Mesendoderm (in vitro differentiated cells): ENCODE measurements at regions not wholly inside any gene's neighbourhood (a gene's known extent, or its start where the extent isn't known, plus 50 kb on each side); places are given as distances from the start of the nearest gene placed in this dataset.

Experiments used
- DNase-seq: peaks from one replicate; pipeline ENCODE4 v3.0.0; 2013
- H2AK5ac ChIP-seq: 2 replicates; pipeline ENCODE4 v1.6.1; 2013; ENCODE audit warnings: low read length, inconsistent platforms
- H2BK120ac ChIP-seq: 2 replicates; pipeline ENCODE4 v1.6.1; 2013; ENCODE audit warnings: low read depth, mild to moderate bottlenecking, low read length, moderate library complexity, mixed read lengths
- H2BK15ac ChIP-seq: replicated peaks from 2 replicates; pipeline ENCODE4 v1.6.1; 2013; ENCODE audit warnings: low read depth, mild to moderate bottlenecking, moderate library complexity
- H2BK5ac ChIP-seq: 2 replicates; pipeline ENCODE4 v1.6.1; 2013; ENCODE audit warnings: low read length, inconsistent platforms
- H3K18ac ChIP-seq: 2 replicates; pipeline ENCODE4 v1.6.1; 2013; ENCODE audit warnings: mild to moderate bottlenecking, low read length, mixed read lengths
- H3K23ac ChIP-seq: one replicate; pipeline ENCODE4 v1.6.1; 2013; ENCODE audit warnings: low read length
- H3K27ac ChIP-seq: 2 replicates; pipeline ENCODE4 v1.5.1; 2013; ENCODE audit warnings: low read depth, mild to moderate bottlenecking, inconsistent platforms, low read length, moderate library complexity
- H3K27me3 ChIP-seq: 2 replicates; pipeline ENCODE4 v1.6.1; 2013; ENCODE audit warnings: low read length, control low read depth, mild to moderate bottlenecking, inconsistent platforms; ENCODE audit not compliant: insufficient read depth, poor library complexity
- H3K36me3 ChIP-seq: 2 replicates; pipeline ENCODE4 v1.6.1; 2013; ENCODE audit warnings: low read length, inconsistent platforms; ENCODE audit not compliant: control insufficient read depth, insufficient read depth
- H3K4ac ChIP-seq: one replicate; pipeline ENCODE4 v1.6.1; 2013; ENCODE audit warnings: low read depth, mild to moderate bottlenecking, low read length, moderate library complexity
- H3K4me1 ChIP-seq: 2 replicates; pipeline ENCODE4 v1.6.1; 2013; ENCODE audit warnings: low read depth, low read length, inconsistent platforms; ENCODE audit not compliant: control insufficient read depth
- H3K4me2 ChIP-seq: 2 replicates; pipeline ENCODE4 v1.6.1; 2013; ENCODE audit warnings: low read length
- H3K4me3 ChIP-seq: 2 replicates; pipeline ENCODE4 v1.5.1; 2013; ENCODE audit warnings: mild to moderate bottlenecking, low read length
- H3K56ac ChIP-seq: one replicate; pipeline ENCODE4 v1.6.1; 2013; ENCODE audit warnings: low read length
- H3K79me1 ChIP-seq: 2 replicates; pipeline ENCODE4 v1.6.1; 2013; ENCODE audit warnings: low read length, inconsistent platforms
- H3K79me2 ChIP-seq: 2 replicates; pipeline ENCODE4 v1.6.1; 2013; ENCODE audit warnings: mild to moderate bottlenecking, low read length; ENCODE audit not compliant: control insufficient read depth, insufficient read depth
- H3K9ac ChIP-seq: 2 replicates; pipeline ENCODE4 v1.6.1; 2013; ENCODE audit warnings: low read length, inconsistent platforms
- H4K5ac ChIP-seq: one replicate; pipeline ENCODE4 v1.6.1; 2013; ENCODE audit warnings: low read length
- H4K8ac ChIP-seq: one replicate; pipeline ENCODE4 v1.6.1; 2013; ENCODE audit warnings: low read depth, mild to moderate bottlenecking, control low read depth, low read length, moderate library complexity
- WGBS: extraction: QIAGEN DNeasy Blood & Tissue Kit; methylation state at CpG from one replicate; pipeline ENCODE4 v1.1.7; 2013; ENCODE audit warnings: low lambda C conversion rate, missing lambda C conversion rate; ENCODE audit not compliant: insufficient coverage; ENCODE audit errors: extremely low coverage; 5-methylcytosine and 5-hydroxymethylcytosine counted together

- no peak overlapping the region for H4K8ac ChIP-seq
- no peak overlapping the region for H2AK5ac ChIP-seq
- no peak for DNase-seq
- no peak overlapping the region for H3K4me3 ChIP-seq
- H2BK15ac ChIP-seq, result no peak overlapping the region
- H3K23ac ChIP-seq, result no peak overlapping the region
- H3K9ac ChIP-seq, result no peak overlapping the region
- no peaks in the 10 kb centered on the region for H3K79me1 ChIP-seq
- H2BK120ac ChIP-seq, result no peak overlapping the region
- no peak overlapping the region for H3K56ac ChIP-seq
- H3K27me3 ChIP-seq, result no peaks in the 10 kb centered on the region
- no peaks in the 10 kb centered on the region for H3K36me3 ChIP-seq
- no peak overlapping the region for H4K5ac ChIP-seq
- 100% methylated on average over 1 of the region's 4 CpGs for WGBS
- H3K27ac ChIP-seq, result no peak overlapping the region
- H3K18ac ChIP-seq, result no peak overlapping the region
- no peaks in the 10 kb centered on the region for H3K4me1 ChIP-seq
- H3K4me2 ChIP-seq, result no peak overlapping the region
- H3K79me2 ChIP-seq, result no peaks in the 10 kb centered on the region
- H3K4ac ChIP-seq, result no peak overlapping the region
- H2BK5ac ChIP-seq, result no peak overlapping the region
Measured at GRCh38 chr1:219299420-219299819, 125.7 kb downstream of the LYPLAL1 start.

GRCh38 chr1:219298571-219299148, 125.0 kb downstream of the LYPLAL1 start:
- no peak overlapping the region for H3K4ac ChIP-seq
- H3K9ac ChIP-seq, result no peak overlapping the region
- no CpG with 5 or more reads among the region's 4 CpGs for WGBS
- no peak overlapping the region for H4K8ac ChIP-seq
- H3K4me2 ChIP-seq, result no peak overlapping the region
- H2BK5ac ChIP-seq, result no peak overlapping the region
- no peak overlapping the region for H3K23ac ChIP-seq
- H3K27ac ChIP-seq, result no peak overlapping the region
- H3K79me1 ChIP-seq, result no peaks in the 10 kb centered on the region
- no peak overlapping the region for H4K5ac ChIP-seq
- H3K18ac ChIP-seq, result no peak overlapping the region
- no peak overlapping the region for H3K4me3 ChIP-seq
- H2AK5ac ChIP-seq, result no peak overlapping the region
- DNase-seq, result no peak
- no peak overlapping the region for H3K56ac ChIP-seq
- H2BK15ac ChIP-seq, result no peak overlapping the region
- no peak overlapping the region for H2BK120ac ChIP-seq
- H3K79me2 ChIP-seq, result no peaks in the 10 kb centered on the region
- no peaks in the 10 kb centered on the region for H3K27me3 ChIP-seq
- no peaks in the 10 kb centered on the region for H3K36me3 ChIP-seq
- H3K4me1 ChIP-seq, result no peaks in the 10 kb centered on the region

GRCh38 chr1:219296430-219297355, 123.0 kb downstream of the LYPLAL1 start:
- no peak for DNase-seq
- Histone ChIP-seq H2BK15ac (no peak overlapping the region), H3K4me2 (no peak overlapping the region), H3K79me1 (no peaks in the 10 kb centered on the region), H3K4me3 (no peak overlapping the region), H3K4me1 (no peaks in the 10 kb centered on the region), H3K27ac (no peak overlapping the region), H2AK5ac (no peak overlapping the region), H2BK5ac (no peak overlapping the region), H3K23ac (no peak overlapping the region), H3K27me3 (no peaks in the 10 kb centered on the region), H3K79me2 (no peaks in the 10 kb centered on the region), H3K36me3 (no peaks in the 10 kb centered on the region), H3K9ac (no peak overlapping the region), H2BK120ac (no peak overlapping the region), H3K4ac (no peak overlapping the region), H3K18ac (no peak overlapping the region), H4K5ac (no peak overlapping the region), H3K56ac (no peak overlapping the region), H4K8ac (no peak overlapping the region)
- no CpG with 5 or more reads among the region's 6 CpGs for WGBS

- no peaks in the 10 kb centered on the region for H3K4me1 ChIP-seq
- no peak overlapping the region for H2BK15ac ChIP-seq
- no peak overlapping the region for H3K4ac ChIP-seq
- no peak overlapping the region for H3K56ac ChIP-seq
- no peaks in the 10 kb centered on the region for H3K79me1 ChIP-seq
- H2AK5ac ChIP-seq, result no peak overlapping the region
- H3K79me2 ChIP-seq, result no peaks in the 10 kb centered on the region
- no peaks in the 10 kb centered on the region for H3K27me3 ChIP-seq
- no peak overlapping the region for H3K27ac ChIP-seq
- H3K23ac ChIP-seq, result no peak overlapping the region
- no peak overlapping the region for H3K9ac ChIP-seq
- no peak overlapping the region for H3K4me3 ChIP-seq
- H3K36me3 ChIP-seq, result no peaks in the 10 kb centered on the region
- no peak overlapping the region for H3K4me2 ChIP-seq
- no peak overlapping the region for H2BK120ac ChIP-seq
- H4K5ac ChIP-seq, result no peak overlapping the region
- H4K8ac ChIP-seq, result no peak overlapping the region
- DNase-seq, result no peak
- H2BK5ac ChIP-seq, result no peak overlapping the region
- no peak overlapping the region for H3K18ac ChIP-seq
Measured at GRCh38 chr1:219294251-219294650, 120.6 kb downstream of the LYPLAL1 start.

GRCh38 chr1:219293410-219293809, 119.7 kb downstream of the LYPLAL1 start:
- no peaks in the 10 kb centered on the region for H3K79me2 ChIP-seq

More at GRCh38 chr1:219293410-219293809, 119.7 kb downstream of the LYPLAL1 start:
- Histone ChIP-seq H3K27ac (no peak overlapping the region), H3K79me1 (no peaks in the 10 kb centered on the region), H3K4me2 (no peak overlapping the region), H3K23ac (no peak overlapping the region), H3K27me3 (no peaks in the 10 kb centered on the region), H3K18ac (no peak overlapping the region), H2BK5ac (no peak overlapping the region), H2AK5ac (no peak overlapping the region), H4K5ac (no peak overlapping the region), H2BK15ac (no peak overlapping the region), H3K4me3 (no peak overlapping the region), H3K9ac (no peak overlapping the region), H4K8ac (no peak overlapping the region), H3K4me1 (no peaks in the 10 kb centered on the region), H3K4ac (no peak overlapping the region), H2BK120ac (no peak overlapping the region), H3K56ac (no peak overlapping the region), H3K36me3 (no peaks in the 10 kb centered on the region)
- no CpG with 5 or more reads among the region's 3 CpGs for WGBS
- no peak for DNase-seq
